ENCODE measurements at regions not wholly inside any gene's neighbourhood (a gene's known extent, or its start where the extent isn't known, plus 50 kb on each side); places are given as distances from the start of the nearest gene placed in this dataset.
A peak's percentile ranks its signal among the peaks of the same experiment; 100 is the strongest.

GRCh38 chr9:107626118-107626517 lies 136.5 kb upstream of the KLF4 start:
- no peak overlapping the region for H3K9ac ChIP-seq (ENCODE audit: low read length)
- H3K79me1 ChIP-seq (replicated peaks; ENCODE audit: low read length, poor library complexity, severe bottlenecking) = no peaks in the 10 kb centered on the region
- H3K23ac ChIP-seq (ENCODE audit: low read length in 2 of 2) = no peak overlapping the region
- H3K4me1 ChIP-seq (ENCODE audit: control insufficient read depth, insufficient read depth, low read depth, low read length) = no peaks in the 10 kb centered on the region
- no peaks in the 10 kb centered on the region for H3K9me3 ChIP-seq (ENCODE audit: control insufficient read depth, low read length)
- no peak overlapping the region for H2BK15ac ChIP-seq (ENCODE audit: low read depth, poor library complexity, severe bottlenecking)
- H3K27ac ChIP-seq (ENCODE audit: low read length, poor library complexity, severe bottlenecking) = no peak overlapping the region
- no peak overlapping the region for H2AK5ac ChIP-seq (ENCODE audit: low read length, severe bottlenecking)
- DNase-seq = no peak
- H3K14ac ChIP-seq (ENCODE audit: low read length in 2 of 2) = no peak overlapping the region
- H3K4me3 ChIP-seq (ENCODE audit: insufficient read depth in 1 of 2, low read depth in 1 of 2, low read length in 2 of 2) = no peak overlapping the region
- no peak overlapping the region for H2BK12ac ChIP-seq (ENCODE audit: low read length in 2 of 2)
- no peak overlapping the region for H4K8ac ChIP-seq (ENCODE audit: low read length)
- H3K18ac ChIP-seq (ENCODE audit: low read depth in 1 of 2, low read length in 2 of 2) = no peak overlapping the region
- 94% methylated on average over 6 of the region's 6 CpGs for WGBS
- H3K27me3 ChIP-seq (ENCODE audit: control insufficient read depth in 1 of 2, insufficient read depth in 1 of 2, low read length in 2 of 2) = peaks cover 0 to 6% of the 10 kb centered on the region in 2 experiments
- no peak overlapping the region for H3K4ac ChIP-seq (ENCODE audit: low read depth in 1 of 2, low read length in 2 of 2)
- H3K4me2 ChIP-seq (ENCODE audit: low read length, poor library complexity, severe bottlenecking) = no peak overlapping the region
- H3K36me3 ChIP-seq (ENCODE audit: control insufficient read depth in 1 of 2, insufficient read depth in 2 of 2, low read depth in 1 of 2, low read length in 2 of 2) = no peaks in the 10 kb centered on the region
- H4K91ac ChIP-seq (ENCODE audit: low read length) = no peak overlapping the region
- H2AFZ ChIP-seq (ENCODE audit: low read depth, low read length) = no peak overlapping the region
- no peak overlapping the region for H2BK5ac ChIP-seq (ENCODE audit: low read depth, low read length, poor library complexity, severe bottlenecking)
- H2BK120ac ChIP-seq (ENCODE audit: low read depth, low read length) = no peak overlapping the region

GRCh38 chr9:107625383-107625984 lies 135.9 kb upstream of the KLF4 start:
- Histone ChIP-seq H3K4me3 (ENCODE audit: insufficient read depth in 1 of 2, low read depth in 1 of 2, low read length in 2 of 2) (no peak overlapping the region), H4K8ac (ENCODE audit: low read length) (no peak overlapping the region), H3K36me3 (ENCODE audit: control insufficient read depth in 1 of 2, insufficient read depth in 2 of 2, low read depth in 1 of 2, low read length in 2 of 2) (no peaks in the 10 kb centered on the region), H2BK5ac (ENCODE audit: low read depth, low read length, poor library complexity, severe bottlenecking) (no peak overlapping the region), H2AFZ (ENCODE audit: low read depth, low read length) (no peak overlapping the region), H3K14ac (ENCODE audit: low read length in 2 of 2) (no peak overlapping the region), H3K79me1 (replicated peaks; ENCODE audit: low read length, poor library complexity, severe bottlenecking) (no peaks in the 10 kb centered on the region), H3K9me3 (ENCODE audit: control insufficient read depth, low read length) (no peaks in the 10 kb centered on the region), H2AK5ac (ENCODE audit: low read length, severe bottlenecking) (no peak overlapping the region), H3K4ac (ENCODE audit: low read depth in 1 of 2, low read length in 2 of 2) (no peak overlapping the region), H3K4me2 (ENCODE audit: low read length, poor library complexity, severe bottlenecking) (no peak overlapping the region), H3K4me1 (ENCODE audit: control insufficient read depth, insufficient read depth, low read depth, low read length) (no peaks in the 10 kb centered on the region), H3K27ac (ENCODE audit: low read length, poor library complexity, severe bottlenecking) (no peak overlapping the region), H3K9ac (ENCODE audit: low read length) (no peak overlapping the region), H4K91ac (ENCODE audit: low read length) (no peak overlapping the region), H3K27me3 (ENCODE audit: control insufficient read depth in 1 of 2, insufficient read depth in 1 of 2, low read length in 2 of 2) (peaks cover 0 to 6% of the 10 kb centered on the region in 2 experiments), H2BK12ac (ENCODE audit: low read length in 2 of 2) (no peak overlapping the region), H2BK15ac (ENCODE audit: low read depth, poor library complexity, severe bottlenecking) (no peak overlapping the region), H3K18ac (ENCODE audit: low read depth in 1 of 2, low read length in 2 of 2) (no peak overlapping the region), H2BK120ac (ENCODE audit: low read depth, low read length) (no peak overlapping the region), H3K23ac (ENCODE audit: low read length in 2 of 2) (no peak overlapping the region)
- DNase-seq = no peak
- 96% methylated on average over 5 of the region's 7 CpGs for WGBS

- H2AFZ ChIP-seq (ENCODE audit: low read depth, low read length) = no peak overlapping the region
- peak overlapping the region in 1 of 2 experiments; percentile 31 for H3K4me3 ChIP-seq (ENCODE audit: insufficient read depth in 1 of 2, low read depth in 1 of 2, low read length in 2 of 2)
- H3K4me2 ChIP-seq (ENCODE audit: low read length, poor library complexity, severe bottlenecking) = no peak overlapping the region
- DNase-seq = peak; percentile 38
- H3K79me1 ChIP-seq (replicated peaks; ENCODE audit: low read length, poor library complexity, severe bottlenecking) = no peaks in the 10 kb centered on the region
- H3K27me3 ChIP-seq (ENCODE audit: control insufficient read depth in 1 of 2, insufficient read depth in 1 of 2, low read length in 2 of 2) = peaks cover 0 to 6% of the 10 kb centered on the region in 2 experiments
- no peak overlapping the region for H4K91ac ChIP-seq (ENCODE audit: low read length)
- H2AK5ac ChIP-seq (ENCODE audit: low read length, severe bottlenecking) = no peak overlapping the region
- no peaks in the 10 kb centered on the region for H3K4me1 ChIP-seq (ENCODE audit: control insufficient read depth, insufficient read depth, low read depth, low read length)
- no peak overlapping the region for H3K4ac ChIP-seq (ENCODE audit: low read depth in 1 of 2, low read length in 2 of 2)
- 86% methylated on average over 15 of the region's 15 CpGs for WGBS
- no peak overlapping the region for H2BK15ac ChIP-seq (ENCODE audit: low read depth, poor library complexity, severe bottlenecking)
- no peak overlapping the region for H2BK120ac ChIP-seq (ENCODE audit: low read depth, low read length)
- H4K8ac ChIP-seq (ENCODE audit: low read length) = no peak overlapping the region
- H3K27ac ChIP-seq (ENCODE audit: low read length, poor library complexity, severe bottlenecking) = no peak overlapping the region
- no peak overlapping the region for H2BK5ac ChIP-seq (ENCODE audit: low read depth, low read length, poor library complexity, severe bottlenecking)
- no peaks in the 10 kb centered on the region for H3K36me3 ChIP-seq (ENCODE audit: control insufficient read depth in 1 of 2, insufficient read depth in 2 of 2, low read depth in 1 of 2, low read length in 2 of 2)
- H3K18ac ChIP-seq (ENCODE audit: low read depth in 1 of 2, low read length in 2 of 2) = peak overlapping the region in 1 of 2 experiments; percentile 2
- no peaks in the 10 kb centered on the region for H3K9me3 ChIP-seq (ENCODE audit: control insufficient read depth, low read length)
- H3K9ac ChIP-seq (ENCODE audit: low read length) = peak overlapping the region; percentile 82
- no peak overlapping the region for H3K23ac ChIP-seq (ENCODE audit: low read length in 2 of 2)
- no peak overlapping the region for H3K14ac ChIP-seq (ENCODE audit: low read length in 2 of 2)
- H2BK12ac ChIP-seq (ENCODE audit: low read length in 2 of 2) = no peak overlapping the region
Measured at GRCh38 chr9:107624234-107624948, 134.8 kb upstream of the KLF4 start.

- Histone ChIP-seq H2BK5ac (ENCODE audit: low read depth, low read length, poor library complexity, severe bottlenecking) (no peak overlapping the region), H3K79me1 (replicated peaks; ENCODE audit: low read length, poor library complexity, severe bottlenecking) (no peaks in the 10 kb centered on the region), H2BK15ac (ENCODE audit: low read depth, poor library complexity, severe bottlenecking) (no peak overlapping the region), H2BK120ac (ENCODE audit: low read depth, low read length) (no peak overlapping the region), H3K14ac (ENCODE audit: low read length in 2 of 2) (no peak overlapping the region), H3K9me3 (ENCODE audit: control insufficient read depth, low read length) (no peaks in the 10 kb centered on the region), H3K9ac (ENCODE audit: low read length) (no peak overlapping the region), H4K91ac (ENCODE audit: low read length) (no peak overlapping the region), H3K18ac (ENCODE audit: low read depth in 1 of 2, low read length in 2 of 2) (no peak overlapping the region), H2AK5ac (ENCODE audit: low read length, severe bottlenecking) (no peak overlapping the region), H4K8ac (ENCODE audit: low read length) (no peak overlapping the region), H3K4ac (ENCODE audit: low read depth in 1 of 2, low read length in 2 of 2) (no peak overlapping the region), H3K4me3 (ENCODE audit: insufficient read depth in 1 of 2, low read depth in 1 of 2, low read length in 2 of 2) (no peak overlapping the region), H3K27ac (ENCODE audit: low read length, poor library complexity, severe bottlenecking) (no peak overlapping the region), H2BK12ac (ENCODE audit: low read length in 2 of 2) (no peak overlapping the region), H2AFZ (ENCODE audit: low read depth, low read length) (no peak overlapping the region), H3K36me3 (ENCODE audit: control insufficient read depth in 1 of 2, insufficient read depth in 2 of 2, low read depth in 1 of 2, low read length in 2 of 2) (no peaks in the 10 kb centered on the region), H3K4me1 (ENCODE audit: control insufficient read depth, insufficient read depth, low read depth, low read length) (no peaks in the 10 kb centered on the region), H3K4me2 (ENCODE audit: low read length, poor library complexity, severe bottlenecking) (no peak overlapping the region), H3K23ac (ENCODE audit: low read length in 2 of 2) (no peak overlapping the region), H3K27me3 (ENCODE audit: control insufficient read depth in 1 of 2, insufficient read depth in 1 of 2, low read length in 2 of 2) (peaks cover 0 to 3% of the 10 kb centered on the region in 2 experiments)
- 96% methylated on average over 4 of the region's 4 CpGs for WGBS
- no peak for DNase-seq
Measured at GRCh38 chr9:107621436-107621835, 131.9 kb upstream of the KLF4 start.
